GM06990 (cell line): ENCODE measurements at regions not wholly inside any gene's neighbourhood (a gene's known extent, or its start where the extent isn't known, plus 50 kb on each side); places are given as distances from the start of the nearest gene placed in this dataset.

Experiments used
- DNase-seq: peaks from one replicate; pipeline ENCODE4 v3.0.0-alpha.2; 2011; ENCODE audit not compliant: insufficient read length; ENCODE audit errors: extremely low read depth
- H3K27me3 ChIP-seq: replicated peaks from 2 replicates; pipeline ENCODE4 v1.6.0; 2011; ENCODE audit warnings: low read length; ENCODE audit not compliant: control insufficient read depth, insufficient read depth
- H3K36me3 ChIP-seq: 2 replicates; pipeline ENCODE4 v1.5.1; 2011; ENCODE audit warnings: low read length; ENCODE audit not compliant: control insufficient read depth, insufficient read depth
- H3K4me3 ChIP-seq: replicated peaks from 2 replicates; pipeline ENCODE4 v1.5.1; 2011; ENCODE audit warnings: low read depth, mild to moderate bottlenecking, control low read depth, low read length
- CTCF ChIP-seq: IDR thresholded peaks from 2 replicates; pipeline ENCODE4 v1.5.1; 2011; ENCODE audit warnings: low read length, control low read depth, mild to moderate bottlenecking, inconsistent platforms; ENCODE audit not compliant: insufficient read depth, poor library complexity, severe bottlenecking

GRCh38 chr14:71487449-71487848 is 444.8 kb upstream of the RGS6 start:
- DNase-seq = no peak
- no peak for TF ChIP-seq CTCF
- no peak overlapping the region for H3K4me3 ChIP-seq
- no peaks in the 10 kb centered on the region for H3K27me3 ChIP-seq
- no peaks in the 10 kb centered on the region for H3K36me3 ChIP-seq

GRCh38 chr14:71487941-71488340 is 444.3 kb upstream of the RGS6 start:
- no peaks in the 10 kb centered on the region for H3K27me3 ChIP-seq
- no peak for TF ChIP-seq CTCF
- H3K4me3 ChIP-seq = no peak overlapping the region
- no peak for DNase-seq
- no peaks in the 10 kb centered on the region for H3K36me3 ChIP-seq

- DNase-seq = no peak
- Histone ChIP-seq H3K4me3 (no peak overlapping the region), H3K36me3 (no peaks in the 10 kb centered on the region), H3K27me3 (no peaks in the 10 kb centered on the region)
- no peak for TF ChIP-seq CTCF
These were observed 443.5 kb upstream of the RGS6 start for GRCh38 chr14:71488703-71489191.

GRCh38 chr14:71489742-71490141 is 442.5 kb upstream of the RGS6 start:
- Histone ChIP-seq H3K4me3 (no peak overlapping the region), H3K36me3 (no peaks in the 10 kb centered on the region), H3K27me3 (no peaks in the 10 kb centered on the region)
- TF ChIP-seq CTCF = no peak
- no peak for DNase-seq

GRCh38 chr14:71491931-71492330 is 440.3 kb upstream of the RGS6 start:
- DNase-seq = no peak
- no peaks in the 10 kb centered on the region for H3K27me3 ChIP-seq
- no peak for TF ChIP-seq CTCF
- no peaks in the 10 kb centered on the region for H3K36me3 ChIP-seq
- H3K4me3 ChIP-seq = no peak overlapping the region

GRCh38 chr14:71492346-71492745 is 439.9 kb upstream of the RGS6 start:
- Histone ChIP-seq H3K4me3 (no peak overlapping the region), H3K36me3 (no peaks in the 10 kb centered on the region), H3K27me3 (no peaks in the 10 kb centered on the region)
- no peak for TF ChIP-seq CTCF
- no peak for DNase-seq
